ENCODE measurements at regions not wholly inside any gene's neighbourhood (a gene's known extent, or its start where the extent isn't known, plus 50 kb on each side); places are given as distances from the start of the nearest gene placed in this dataset.
"Not testable (repeated sequence)": the region's sequence is repeated elsewhere in the genome, so short reads cannot be mapped to it uniquely, and the experiment has no call there.

DNA sequence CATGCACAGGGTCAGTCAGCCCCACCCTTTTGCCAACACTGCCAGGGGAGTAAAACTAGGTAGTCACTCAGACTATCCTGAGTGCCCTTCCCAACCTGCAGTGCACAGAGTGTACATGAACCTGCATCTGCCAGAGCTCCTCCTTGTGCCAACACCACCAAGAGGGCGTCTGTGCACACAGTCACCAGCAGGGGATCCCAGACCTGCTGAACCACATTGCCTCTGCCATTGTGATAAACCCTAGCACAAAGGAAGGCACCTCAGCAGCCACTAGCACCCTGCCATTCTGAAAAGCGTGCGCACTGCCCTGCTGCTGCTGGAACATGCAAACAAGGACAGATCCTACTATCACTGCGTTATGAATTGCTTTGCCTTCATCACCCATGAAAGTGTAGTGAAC is 247.8 kb upstream of the POU3F4 start:
- BruUV-seq (replicated peaks), result no TSS peak
- no peak overlapping the region for H3K27ac ChIP-seq (ENCODE audit: low read depth, low read length, poor library complexity, severe bottlenecking)
- no peaks in the 10 kb centered on the region for H3K79me2 ChIP-seq (ENCODE audit: insufficient read depth, low read depth, low read length)
- H3K9me2 ChIP-seq (ENCODE audit: insufficient read depth, low read length), result no peaks in the 10 kb centered on the region
- ChIA-PET CTCF (ENCODE audit: unreplicated experiment) (no interaction called here), POLR2A (no interaction called here)
- H3K36me3 ChIP-seq (ENCODE audit: insufficient read depth, low read length), result no peaks in the 10 kb centered on the region
- no peak overlapping the region for H2AFZ ChIP-seq (ENCODE audit: low read length)
- H3K9me3 ChIP-seq (ENCODE audit: low read length), result no peaks in the 10 kb centered on the region
- H4K20me1 ChIP-seq (ENCODE audit: insufficient read depth, low read length), result no peaks in the 10 kb centered on the region
- intact Hi-C loops (cut with micrococcal nuclease; ENCODE audit: unreplicated experiment), result no loop called here
- no peaks in the 10 kb centered on the region for H3K4me1 ChIP-seq (ENCODE audit: insufficient read depth, low read length, poor library complexity, severe bottlenecking)
- no peak for DNase-seq (ENCODE audit: low spot score)
- TF ChIP-seq EZH2phosphoT487 (IDR thresholded peaks at IDR 0.05; ENCODE audit: borderline replicate concordance, low read depth, low read length), result no peak
- TF ChIP-seq, protein P1, sequence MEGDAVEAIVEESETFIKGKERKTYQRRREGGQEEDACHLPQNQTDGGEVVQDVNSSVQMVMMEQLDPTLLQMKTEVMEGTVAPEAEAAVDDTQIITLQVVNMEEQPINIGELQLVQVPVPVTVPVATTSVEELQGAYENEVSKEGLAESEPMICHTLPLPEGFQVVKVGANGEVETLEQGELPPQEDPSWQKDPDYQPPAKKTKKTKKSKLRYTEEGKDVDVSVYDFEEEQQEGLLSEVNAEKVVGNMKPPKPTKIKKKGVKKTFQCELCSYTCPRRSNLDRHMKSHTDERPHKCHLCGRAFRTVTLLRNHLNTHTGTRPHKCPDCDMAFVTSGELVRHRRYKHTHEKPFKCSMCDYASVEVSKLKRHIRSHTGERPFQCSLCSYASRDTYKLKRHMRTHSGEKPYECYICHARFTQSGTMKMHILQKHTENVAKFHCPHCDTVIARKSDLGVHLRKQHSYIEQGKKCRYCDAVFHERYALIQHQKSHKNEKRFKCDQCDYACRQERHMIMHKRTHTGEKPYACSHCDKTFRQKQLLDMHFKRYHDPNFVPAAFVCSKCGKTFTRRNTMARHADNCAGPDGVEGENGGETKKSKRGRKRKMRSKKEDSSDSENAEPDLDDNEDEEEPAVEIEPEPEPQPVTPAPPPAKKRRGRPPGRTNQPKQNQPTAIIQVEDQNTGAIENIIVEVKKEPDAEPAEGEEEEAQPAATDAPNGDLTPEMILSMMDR (conservative IDR thresholded peaks at IDR 0.05; ENCODE audit: low read length), result no peak
- no peak overlapping the region for H3K4me2 ChIP-seq (ENCODE audit: low read length)
- H3K4me3 ChIP-seq (ENCODE audit: low read depth, low read length, poor library complexity, severe bottlenecking), result no peak overlapping the region

DNA sequence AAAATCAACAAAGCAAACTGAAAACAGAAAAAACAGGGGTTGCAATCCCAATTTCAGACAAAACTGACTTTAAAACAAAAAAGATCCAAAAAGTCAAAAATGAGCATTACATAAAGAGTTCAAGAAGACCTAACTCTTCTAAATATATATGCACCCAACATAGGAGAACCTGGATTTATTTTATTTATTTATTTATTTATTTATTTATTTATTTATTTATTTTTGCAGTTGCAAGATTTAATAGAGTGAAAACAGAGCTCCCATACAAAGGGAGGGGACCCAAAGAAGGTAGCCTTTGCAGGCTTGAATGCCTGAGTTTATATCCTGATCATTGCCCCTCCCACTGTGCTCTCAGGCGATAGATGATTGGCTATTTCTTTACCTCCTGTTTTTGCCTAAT is 245.9 kb upstream of the POU3F4 start:
- H3K4me1 ChIP-seq (ENCODE audit: insufficient read depth, low read length, poor library complexity, severe bottlenecking); POLR2A ChIA-PET; H3K4me2 ChIP-seq (ENCODE audit: low read length); CTCF ChIA-PET (ENCODE audit: unreplicated experiment); H3K9me2 ChIP-seq (ENCODE audit: insufficient read depth, low read length); intact Hi-C loops (cut with micrococcal nuclease; ENCODE audit: unreplicated experiment); BruUV-seq (replicated peaks); H3K27ac ChIP-seq (ENCODE audit: low read depth, low read length, poor library complexity, severe bottlenecking); H3K79me2 ChIP-seq (ENCODE audit: insufficient read depth, low read depth, low read length); H4K20me1 ChIP-seq (ENCODE audit: insufficient read depth, low read length); H3K9me3 ChIP-seq (ENCODE audit: low read length); H2AFZ ChIP-seq (ENCODE audit: low read length); DNase-seq (ENCODE audit: low spot score); H3K36me3 ChIP-seq (ENCODE audit: insufficient read depth, low read length); H3K4me3 ChIP-seq (ENCODE audit: low read depth, low read length, poor library complexity, severe bottlenecking): not testable (repeated sequence)

DNA sequence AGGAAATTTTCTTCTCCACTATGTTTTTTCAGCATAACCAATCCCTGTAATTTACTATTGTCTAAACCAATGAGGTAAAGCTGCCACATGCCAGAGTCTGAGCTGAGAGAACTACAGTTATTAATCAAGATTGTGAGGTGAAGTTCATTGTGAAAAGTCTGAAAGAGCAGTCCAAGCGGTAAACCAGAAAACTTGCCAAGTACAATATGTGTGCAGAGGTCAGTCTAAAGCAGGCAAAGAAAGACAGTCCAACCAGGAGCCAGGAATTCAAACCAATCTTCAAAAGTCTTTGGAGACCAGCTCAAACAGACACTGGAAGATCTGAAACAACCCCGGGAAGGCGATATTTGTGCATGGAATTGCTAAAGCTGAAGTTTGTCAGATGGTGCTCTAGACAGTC is 229.1 kb upstream of the POU3F4 start:
- ChIA-PET POLR2A (no interaction called here), CTCF (ENCODE audit: unreplicated experiment) (no interaction called here)
- intact Hi-C loops (cut with micrococcal nuclease; ENCODE audit: unreplicated experiment), result no loop called here
- Histone ChIP-seq H3K4me2 (ENCODE audit: low read length) (no peak overlapping the region), H4K20me1 (ENCODE audit: insufficient read depth, low read length) (no peaks in the 10 kb centered on the region), H3K9me2 (ENCODE audit: insufficient read depth, low read length) (no peaks in the 10 kb centered on the region), H2AFZ (ENCODE audit: low read length) (no peak overlapping the region), H3K9me3 (ENCODE audit: low read length) (no peaks in the 10 kb centered on the region), H3K4me3 (ENCODE audit: low read depth, low read length, poor library complexity, severe bottlenecking) (no peak overlapping the region), H3K4me1 (ENCODE audit: insufficient read depth, low read length, poor library complexity, severe bottlenecking) (no peaks in the 10 kb centered on the region), H3K27ac (ENCODE audit: low read depth, low read length, poor library complexity, severe bottlenecking) (no peak overlapping the region), H3K36me3 (ENCODE audit: insufficient read depth, low read length) (no peaks in the 10 kb centered on the region), H3K79me2 (ENCODE audit: insufficient read depth, low read depth, low read length) (no peaks in the 10 kb centered on the region)
- no peak for TF ChIP-seq EZH2phosphoT487 (IDR thresholded peaks at IDR 0.05; ENCODE audit: borderline replicate concordance, low read depth, low read length)
- TF ChIP-seq, protein P1 (conservative IDR thresholded peaks at IDR 0.05; ENCODE audit: low read length), result no peak
- DNase-seq (ENCODE audit: low spot score), result no peak
- BruUV-seq (replicated peaks), result no TSS peak

DNA sequence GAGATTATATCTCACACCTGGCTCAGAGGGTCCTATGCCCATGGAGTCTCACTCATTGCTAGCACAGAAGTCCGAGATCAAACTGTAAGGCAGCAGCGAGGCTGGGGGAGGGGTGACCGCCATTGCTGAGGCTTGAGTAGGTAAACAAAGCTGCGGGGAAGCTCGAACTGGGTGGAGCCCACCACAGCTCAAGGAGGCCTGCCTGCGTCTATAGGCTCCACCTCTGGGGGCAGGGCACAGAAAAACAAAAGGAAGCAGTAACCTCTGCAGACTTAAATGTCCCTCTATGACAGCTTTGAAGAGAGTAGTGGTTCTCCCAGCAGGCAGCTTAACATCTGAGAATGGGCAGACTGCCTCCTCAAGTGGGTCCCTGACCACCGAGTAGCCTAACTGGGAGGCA is 221.5 kb upstream of the POU3F4 start:
- H2AFZ ChIP-seq (ENCODE audit: low read length); H3K9me2 ChIP-seq (ENCODE audit: insufficient read depth, low read length); H3K4me2 ChIP-seq (ENCODE audit: low read length); H3K27ac ChIP-seq (ENCODE audit: low read depth, low read length, poor library complexity, severe bottlenecking); DNase-seq (ENCODE audit: low spot score); BruUV-seq (replicated peaks); H3K4me1 ChIP-seq (ENCODE audit: insufficient read depth, low read length, poor library complexity, severe bottlenecking); H3K9me3 ChIP-seq (ENCODE audit: low read length); CTCF ChIA-PET (ENCODE audit: unreplicated experiment); POLR2A ChIA-PET; H4K20me1 ChIP-seq (ENCODE audit: insufficient read depth, low read length); H3K79me2 ChIP-seq (ENCODE audit: insufficient read depth, low read depth, low read length); intact Hi-C loops (cut with micrococcal nuclease; ENCODE audit: unreplicated experiment); H3K36me3 ChIP-seq (ENCODE audit: insufficient read depth, low read length); H3K4me3 ChIP-seq (ENCODE audit: low read depth, low read length, poor library complexity, severe bottlenecking): not testable (repeated sequence)
